ENCODE measurements at regions not wholly inside any gene's neighbourhood (a gene's known extent, or its start where the extent isn't known, plus 50 kb on each side); places are given as distances from the start of the nearest gene placed in this dataset.

- TF ChIP-seq CTCF (IDR thresholded peaks at IDR 0.05; ENCODE audit: control extremely low read depth in 1 of 3, insufficient read depth in 1 of 3, low read depth in 1 of 3, low read length in 3 of 3) = no peak
- no peak for TF ChIP-seq EP300 (IDR thresholded peaks at IDR 0.05; ENCODE audit: borderline replicate concordance in 1 of 2, low read depth in 2 of 2, low read length in 2 of 2)
- no peak for TF ChIP-seq TAF7 (optimal IDR thresholded peaks at IDR 0.05; ENCODE audit: borderline replicate concordance, low read depth, low read length)
Measured at GRCh38 chr20:19120011-19120410, 92.4 kb upstream of the SLC24A3 start.

Data from H1 (cell line).